ENCODE measurements at regions not wholly inside any gene's neighbourhood (a gene's known extent, or its start where the extent isn't known, plus 50 kb on each side); places are given as distances from the start of the nearest gene placed in this dataset.

GRCh38 chr6:141688916-141689315 is 443.8 kb upstream of the GJE1 start:
- TF ChIP-seq CTCF (IDR thresholded peaks at IDR 0.05) = no peak
- TF ChIP-seq POLR2A (IDR thresholded peaks at IDR 0.05) = no peak
